GM23248 (cell line): ENCODE measurements at regions not wholly inside any gene's neighbourhood (a gene's known extent, or its start where the extent isn't known, plus 50 kb on each side); places are given as distances from the start of the nearest gene placed in this dataset.

ENCODE experiments used
- DNase-seq: peaks from one replicate; pipeline ENCODE4 v3.0.0-alpha.2; 2015
- H2AFZ ChIP-seq: fragments of 200-600 bp; sonication (generic); 2 replicates; pipeline ENCODE4 v1.6.1; 2016; ENCODE audit warnings: antibody characterized with exemption
- H3F3A ChIP-seq: fragments of 200-600 bp; sonication (generic); 2 replicates; pipeline ENCODE4 v1.6.1; 2016; ENCODE audit warnings: mild to moderate bottlenecking, antibody characterized with exemption, mixed run types; ENCODE audit not compliant: insufficient read depth
- H3K27ac ChIP-seq: fragments of 200-600 bp; sonication (generic); 2 replicates; pipeline ENCODE4 v1.5.1; 2016; ENCODE audit warnings: mild to moderate bottlenecking
- H3K27me3 ChIP-seq: fragments of 200-600 bp; sonication (generic); replicated peaks from 2 replicates; pipeline ENCODE4 v1.6.1; 2016; ENCODE audit warnings: mild to moderate bottlenecking; ENCODE audit not compliant: insufficient read depth
- H3K36me3 ChIP-seq: fragments of 200-600 bp; sonication (generic); 2 replicates; pipeline ENCODE4 v1.6.1; 2016; ENCODE audit warnings: low read depth, mild to moderate bottlenecking
- H3K4me1 ChIP-seq: fragments of 200-600 bp; sonication (generic); 2 replicates; pipeline ENCODE4 v1.6.1; 2016; ENCODE audit warnings: mild to moderate bottlenecking; ENCODE audit not compliant: insufficient read depth
- H3K4me2 ChIP-seq: fragments of 200-600 bp; sonication (generic); one replicate; pipeline ENCODE4 v1.6.1; 2016; ENCODE audit warnings: mild to moderate bottlenecking; ENCODE audit not compliant: unreplicated experiment
- H3K4me3 ChIP-seq: fragments of 200-600 bp; sonication (generic); 2 replicates; pipeline ENCODE4 v1.5.1; 2016; ENCODE audit warnings: mild to moderate bottlenecking
- H3K79me2 ChIP-seq: fragments of 200-600 bp; sonication (generic); 2 replicates; pipeline ENCODE4 v1.6.1; 2016; ENCODE audit warnings: mild to moderate bottlenecking; ENCODE audit not compliant: insufficient read depth
- H3K9ac ChIP-seq: fragments of 200-600 bp; sonication (generic); 2 replicates; pipeline ENCODE4 v1.6.1; 2016; ENCODE audit warnings: mild to moderate bottlenecking
- H3K9me2 ChIP-seq: fragments of 200-600 bp; sonication (generic); 2 replicates; pipeline ENCODE4 v1.6.1; 2016; ENCODE audit warnings: mixed run types, mild to moderate bottlenecking, moderate library complexity; ENCODE audit not compliant: insufficient read depth
- H3K9me3 ChIP-seq: fragments of 200-600 bp; sonication (generic); one replicate; pipeline ENCODE4 v1.6.1; 2017; ENCODE audit warnings: low read depth
- H4K20me1 ChIP-seq: fragments of 200-600 bp; sonication (generic); 2 replicates; pipeline ENCODE4 v1.6.0; 2016; ENCODE audit not compliant: insufficient read depth
- EZH2 ChIP-seq: fragments of 200-600 bp; sonication (generic); IDR thresholded peaks from 2 replicates; pipeline ENCODE4 v1.6.1; 2018; ENCODE audit warnings: antibody characterized with exemption, mild to moderate bottlenecking; ENCODE audit not compliant: insufficient read depth, poor library complexity, severe bottlenecking
- EZH2phosphoT487 ChIP-seq: fragments of 200-600 bp; sonication (generic); IDR thresholded peaks from 2 replicates; pipeline ENCODE4 v1.6.1; 2018; ENCODE audit warnings: antibody characterized with exemption, moderate library complexity, mild to moderate bottlenecking, low read depth; ENCODE audit not compliant: insufficient read depth
- WGBS, 2 experiments: methylation state at CpG; one replicate each; pipeline ENCODE4 v1.1.6; 2015 to 2017; ENCODE audit warnings: low lambda C conversion rate in 2 of 2, low coverage in 1 of 2; ENCODE audit errors: missing lambda C conversion rate in 2 of 2; 5-methylcytosine and 5-hydroxymethylcytosine counted together
- in situ Hi-C: fragments of 300-500 bp; cut with MboI; formaldehyde crosslinking; loops from 2 replicates; pipeline ENCODE4 v1.15.0; 2020

DNA sequence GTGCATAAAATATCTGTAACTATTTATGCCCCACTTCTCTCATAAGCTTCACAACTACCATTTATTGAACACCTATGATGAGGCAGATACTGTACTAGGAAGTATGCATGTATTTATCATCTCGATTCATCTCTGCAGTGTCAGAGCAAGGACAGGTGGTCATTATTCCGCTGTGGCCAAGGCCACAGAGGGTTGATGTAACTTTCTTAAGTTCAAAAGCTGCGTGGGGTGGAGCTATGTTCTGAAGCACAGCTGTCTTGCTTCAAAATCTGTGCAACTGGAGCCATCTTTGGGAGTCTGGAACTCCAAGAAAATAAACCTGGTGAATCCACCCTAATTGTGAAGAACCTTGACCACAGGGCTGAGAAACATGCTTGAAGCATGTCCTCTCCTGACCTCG is 60.2 kb upstream of the HMGXB4 start:
- in situ Hi-C loops, result no loop called here
- Histone ChIP-seq H3K9me2 (no peaks in the 10 kb centered on the region), H3K36me3 (no peaks in the 10 kb centered on the region), H3K79me2 (no peaks in the 10 kb centered on the region), H3K27ac (no peak overlapping the region), H3K9me3 (no peaks in the 10 kb centered on the region), H2AFZ (no peak overlapping the region), H3K4me1 (no peaks in the 10 kb centered on the region), H3K4me3 (no peak overlapping the region), H4K20me1 (no peaks in the 10 kb centered on the region), H3K4me2 (no peak overlapping the region), H3F3A (no peaks in the 10 kb centered on the region), H3K9ac (no peak overlapping the region), H3K27me3 (peaks cover 7% of the 10 kb centered on the region; the same call in 1 of the 2 replicates)
- no peak for DNase-seq
- TF ChIP-seq EZH2phosphoT487 (no peak), EZH2 (no peak)
- WGBS, 2 experiments, result 32 to 40% methylated on average over 4 of the region's 4 CpGs

DNA sequence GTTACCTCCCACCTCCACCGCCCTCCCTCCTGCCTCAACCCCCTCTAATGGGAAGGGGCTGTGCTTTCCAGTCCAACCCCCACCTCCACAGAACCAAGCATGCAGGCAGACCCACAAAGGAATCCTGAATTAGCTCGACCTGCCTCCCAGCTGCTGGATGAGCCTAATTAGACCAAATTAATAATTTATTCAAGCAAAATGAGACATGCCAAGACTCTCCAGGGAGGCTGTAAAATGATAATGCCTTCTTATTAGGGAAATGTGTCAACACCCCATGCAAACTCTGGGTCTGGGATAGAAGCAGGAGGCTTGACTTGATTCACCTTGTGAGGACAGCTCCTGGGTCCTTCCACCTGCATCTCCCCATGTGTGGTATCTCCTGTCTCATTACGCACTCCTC is 59.4 kb upstream of the HMGXB4 start:
- Histone ChIP-seq H3K27me3 (peaks cover 7% of the 10 kb centered on the region; the same call in 1 of the 2 replicates), H2AFZ (no peak overlapping the region), H3K27ac (no peak overlapping the region), H3K4me3 (no peak overlapping the region), H4K20me1 (no peaks in the 10 kb centered on the region), H3K4me1 (no peaks in the 10 kb centered on the region), H3F3A (no peaks in the 10 kb centered on the region), H3K9me2 (no peaks in the 10 kb centered on the region), H3K36me3 (no peaks in the 10 kb centered on the region), H3K4me2 (no peak overlapping the region), H3K9me3 (no peaks in the 10 kb centered on the region), H3K79me2 (no peaks in the 10 kb centered on the region), H3K9ac (no peak overlapping the region)
- in situ Hi-C loops, result no loop called here
- no peak for TF ChIP-seq EZH2phosphoT487
- no peak for TF ChIP-seq EZH2
- 30 to 33% methylated on average over 3 of the region's 3 CpGs for WGBS, 2 experiments
- DNase-seq, result no peak

DNA sequence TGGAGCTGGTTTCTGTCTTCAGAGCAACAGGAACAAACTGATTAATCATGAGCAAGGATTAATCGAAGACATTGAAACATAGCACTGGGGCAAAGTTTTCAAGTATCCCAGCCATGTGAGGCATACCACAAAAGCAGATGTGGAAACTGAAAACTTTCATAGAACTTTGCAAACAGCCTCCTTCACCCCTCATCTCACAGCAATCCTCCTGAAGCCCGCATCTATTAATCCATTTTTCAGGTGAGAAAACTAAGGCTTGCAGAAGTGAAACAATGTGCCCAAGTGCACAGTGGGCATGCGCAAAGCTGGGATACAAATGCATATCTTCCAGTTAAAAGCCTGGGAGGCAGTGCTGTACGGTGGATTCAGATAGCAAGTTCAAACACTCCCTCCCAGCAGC is 58.6 kb upstream of the HMGXB4 start:
- Histone ChIP-seq H3K9me3 (no peaks in the 10 kb centered on the region), H3K27ac (no peak overlapping the region), H3K9me2 (no peaks in the 10 kb centered on the region), H3F3A (no peaks in the 10 kb centered on the region), H3K9ac (no peak overlapping the region), H4K20me1 (no peaks in the 10 kb centered on the region), H3K4me3 (no peak overlapping the region), H3K27me3 (peaks cover 7% of the 10 kb centered on the region; the same call in 1 of the 2 replicates), H3K36me3 (no peaks in the 10 kb centered on the region), H2AFZ (no peak overlapping the region), H3K4me1 (no peaks in the 10 kb centered on the region), H3K79me2 (no peaks in the 10 kb centered on the region), H3K4me2 (no peak overlapping the region)
- no peak for TF ChIP-seq EZH2phosphoT487
- TF ChIP-seq EZH2, result no peak
- in situ Hi-C loops, result no loop called here
- DNase-seq, result no peak
- WGBS, 2 experiments, result 33 to 36% methylated on average over 4 of the region's 4 CpGs

DNA sequence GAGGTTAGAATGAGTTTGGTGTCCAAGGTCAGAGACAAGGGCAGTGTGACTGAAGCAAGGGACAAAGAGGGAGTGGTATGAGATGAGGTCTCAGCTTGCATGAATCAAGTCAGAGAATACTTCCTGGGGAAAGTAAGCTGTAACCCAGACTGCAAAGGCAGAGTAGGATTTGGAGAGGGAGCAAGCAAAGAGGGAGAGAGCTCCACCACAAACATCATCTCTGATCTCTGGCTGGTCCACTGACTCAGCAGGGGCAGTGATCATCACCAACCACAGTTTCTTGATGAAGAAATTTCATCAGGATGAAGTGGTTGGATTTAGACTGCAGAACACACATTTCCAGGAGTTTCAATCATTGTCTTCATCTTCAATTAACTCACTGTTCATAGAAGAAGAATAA is 54.9 kb upstream of the HMGXB4 start:
- no peaks in the 10 kb centered on the region for H3K9me3 ChIP-seq
- no peaks in the 10 kb centered on the region for H3K9me2 ChIP-seq
- no peak for DNase-seq
- H2AFZ ChIP-seq, result no peak overlapping the region
- no peaks in the 10 kb centered on the region for H3K79me2 ChIP-seq
- H3K4me2 ChIP-seq, result no peak overlapping the region
- TF ChIP-seq EZH2phosphoT487 (no peak), EZH2 (no peak)
- H4K20me1 ChIP-seq, result no peaks in the 10 kb centered on the region
- no peaks in the 10 kb centered on the region for H3F3A ChIP-seq
- no peak overlapping the region for H3K4me3 ChIP-seq
- no peak overlapping the region for H3K27ac ChIP-seq
- in situ Hi-C loops, result no loop called here
- H3K27me3 ChIP-seq, result peaks cover 27% of the 10 kb centered on the region
- H3K4me1 ChIP-seq, result no peaks in the 10 kb centered on the region
- H3K36me3 ChIP-seq, result no peaks in the 10 kb centered on the region
- no peak overlapping the region for H3K9ac ChIP-seq

DNA sequence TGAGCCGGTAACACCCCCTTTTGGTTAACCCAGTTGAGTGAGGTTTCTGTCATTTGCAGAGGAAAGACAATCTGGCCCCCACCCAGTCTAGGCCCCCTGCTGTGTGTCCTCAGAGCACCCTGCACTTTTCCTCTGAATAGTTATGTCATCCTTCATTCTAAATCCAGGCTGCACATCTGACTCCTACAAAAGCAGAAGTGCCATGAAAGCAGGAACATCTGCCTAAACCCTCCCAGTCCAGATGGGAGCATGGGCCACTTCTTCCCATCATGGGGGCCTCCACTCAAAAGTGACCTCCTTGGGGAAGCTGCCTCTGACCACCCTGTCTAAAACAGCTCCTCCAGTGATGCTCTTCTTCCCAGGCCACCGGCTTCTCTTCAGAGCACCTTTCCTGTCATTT is 53.7 kb upstream of the HMGXB4 start:
- Histone ChIP-seq H3K9me3 (no peaks in the 10 kb centered on the region), H3K27ac (no peak overlapping the region), H3K79me2 (no peaks in the 10 kb centered on the region), H3K4me2 (no peak overlapping the region), H3K4me3 (no peak overlapping the region), H3K36me3 (no peaks in the 10 kb centered on the region), H3F3A (no peaks in the 10 kb centered on the region), H2AFZ (no peak overlapping the region), H3K4me1 (no peaks in the 10 kb centered on the region), H3K9me2 (no peaks in the 10 kb centered on the region), H3K27me3 (peaks cover 25% of the 10 kb centered on the region), H4K20me1 (no peaks in the 10 kb centered on the region), H3K9ac (no peak overlapping the region)
- WGBS, 2 experiments, result 46 to 62% methylated on average over 2 of the region's 2 CpGs
- in situ Hi-C loops, result no loop called here
- TF ChIP-seq EZH2 (no peak), EZH2phosphoT487 (no peak)
- no peak for DNase-seq
